NCI-H2227 (cell line): ENCODE measurements at regions not wholly inside any gene's neighbourhood (a gene's known extent, or its start where the extent isn't known, plus 50 kb on each side); places are given as distances from the start of the nearest gene placed in this dataset.
"Not testable (repeated sequence)": the region's sequence is repeated elsewhere in the genome, so short reads cannot be mapped to it uniquely, and the experiment has no call there.

Experiments
- DNase-seq: peaks from one replicate; lab custom pipeline; 2025; ENCODE audit not compliant: unreplicated experiment; lab: John Stamatoyannopoulos, UW

DNA sequence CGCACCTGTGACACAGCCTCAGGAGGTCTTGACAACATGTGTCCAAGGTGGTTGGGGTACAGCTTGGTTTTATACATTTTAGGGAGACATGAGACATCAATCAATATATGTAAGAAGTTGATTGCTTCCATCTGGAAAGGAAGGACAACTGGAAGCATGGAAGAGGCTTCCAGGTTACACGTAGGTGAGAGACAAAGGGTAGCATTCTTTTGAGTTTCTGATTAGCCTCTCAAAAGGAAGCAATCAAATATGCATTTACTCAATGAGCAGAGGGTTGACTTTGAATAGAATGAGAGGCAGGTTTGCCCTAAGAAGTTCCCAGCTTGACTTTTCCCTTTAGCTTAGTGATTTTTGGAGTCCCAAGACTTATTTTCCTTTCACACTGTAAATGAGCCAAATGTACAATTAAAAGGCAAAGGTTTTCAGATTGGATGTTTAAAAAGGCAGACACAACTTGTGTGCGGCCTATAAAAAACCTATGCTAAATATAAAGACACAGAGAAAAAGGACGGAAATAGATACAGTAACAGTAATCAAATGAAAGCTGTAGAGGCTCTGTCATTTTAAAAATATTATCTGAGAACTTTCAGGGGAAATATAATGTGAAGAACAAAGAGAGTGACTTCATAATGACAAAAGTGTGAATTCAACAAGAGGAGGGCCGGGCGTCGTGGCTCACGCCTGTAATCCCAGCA lies 65.7 kb upstream of the LANCL2 start:
- DNase-seq = no peak

DNA sequence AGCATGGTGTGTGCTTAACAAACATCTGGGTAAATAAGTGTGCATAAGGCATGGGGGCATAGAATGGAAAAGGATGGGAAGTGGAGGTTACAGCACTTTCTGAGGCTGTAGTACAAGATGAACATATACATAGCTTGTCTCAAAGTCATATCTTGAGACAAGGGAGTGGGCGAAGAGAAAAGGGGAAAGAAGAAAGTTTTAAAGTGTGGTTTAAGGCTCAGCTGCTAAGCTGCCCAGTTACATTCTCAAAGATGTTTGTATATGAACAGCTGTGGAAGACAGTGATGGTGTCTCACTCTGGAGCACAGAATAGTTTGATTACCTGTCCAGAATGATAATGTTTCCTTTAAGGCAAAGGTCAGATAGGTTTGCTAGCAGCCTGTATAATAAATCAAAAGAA lies 61.9 kb upstream of the LANCL2 start:
- no peak for DNase-seq

DNA sequence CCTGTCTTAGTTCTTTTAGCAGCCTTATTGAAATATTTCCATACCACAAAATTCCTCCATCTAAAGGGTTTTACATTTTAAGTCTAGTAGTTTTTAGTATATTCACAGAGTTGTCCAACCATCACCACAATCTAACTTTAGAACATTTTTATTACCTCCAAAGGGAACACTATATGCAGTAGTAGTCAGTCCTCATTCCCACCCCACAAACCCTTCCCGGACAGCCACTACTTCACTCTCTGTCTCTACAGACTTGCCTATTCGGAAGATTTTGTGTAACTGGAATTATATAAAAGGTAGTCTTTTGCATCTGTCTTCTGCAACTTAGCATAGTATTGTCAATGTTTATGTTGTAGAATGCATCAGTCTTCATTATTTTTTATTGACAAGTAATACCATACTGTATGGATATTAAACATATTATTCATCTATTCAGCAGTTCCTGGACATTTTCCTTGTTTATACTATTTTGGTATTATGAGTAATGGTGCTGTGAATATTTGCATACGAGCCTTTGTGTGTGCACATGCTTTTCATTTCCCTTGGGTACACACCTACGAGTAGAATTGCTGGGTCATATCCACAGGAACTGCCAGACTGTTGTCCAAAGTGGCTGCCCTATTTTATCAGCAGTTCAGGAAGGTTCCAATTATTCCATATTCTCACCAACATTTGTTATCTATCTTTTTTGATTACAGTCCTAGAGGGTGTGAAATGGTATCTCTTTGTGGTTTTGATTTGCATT lies 60.9 kb upstream of the LANCL2 start:
- DNase-seq = no peak

DNA sequence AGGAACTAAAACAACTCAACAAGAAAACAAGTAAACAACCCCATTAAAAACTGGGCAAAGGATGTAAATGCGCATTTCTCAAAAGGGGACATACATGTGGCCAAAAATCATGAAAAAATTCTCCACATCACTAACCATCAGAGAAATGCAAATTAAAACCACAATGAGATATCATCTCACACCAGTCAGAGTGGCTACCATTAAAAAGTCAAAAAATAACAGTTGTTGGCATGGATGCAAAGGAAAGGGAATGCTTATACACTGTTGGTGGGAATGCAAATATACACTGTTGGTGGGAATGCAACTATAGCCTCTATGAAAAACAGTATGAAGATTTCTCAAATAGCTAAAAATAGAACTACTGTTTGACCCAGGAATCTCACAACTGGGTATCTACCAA lies 60.0 kb upstream of the LANCL2 start:
- no peak for DNase-seq

DNA sequence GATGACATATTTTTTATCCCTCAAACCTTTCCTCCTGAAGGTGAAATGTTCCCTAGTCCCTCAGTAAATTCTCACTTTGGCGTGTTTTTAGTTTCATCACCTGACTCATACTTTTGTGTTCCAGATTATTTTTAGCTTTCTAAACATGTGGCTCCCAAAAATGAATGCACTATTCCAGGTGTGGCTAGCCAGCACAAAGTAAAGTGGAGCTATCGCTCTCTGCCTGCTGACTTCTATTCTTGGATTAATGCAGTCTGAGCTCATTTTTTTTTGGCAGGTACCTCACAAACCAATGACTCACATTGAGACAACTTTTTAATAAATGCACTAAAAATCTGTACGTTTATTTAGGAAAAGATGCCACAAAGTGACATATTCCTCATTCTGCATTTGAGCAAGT lies 58.8 kb upstream of the LANCL2 start:
- no peak for DNase-seq

DNA sequence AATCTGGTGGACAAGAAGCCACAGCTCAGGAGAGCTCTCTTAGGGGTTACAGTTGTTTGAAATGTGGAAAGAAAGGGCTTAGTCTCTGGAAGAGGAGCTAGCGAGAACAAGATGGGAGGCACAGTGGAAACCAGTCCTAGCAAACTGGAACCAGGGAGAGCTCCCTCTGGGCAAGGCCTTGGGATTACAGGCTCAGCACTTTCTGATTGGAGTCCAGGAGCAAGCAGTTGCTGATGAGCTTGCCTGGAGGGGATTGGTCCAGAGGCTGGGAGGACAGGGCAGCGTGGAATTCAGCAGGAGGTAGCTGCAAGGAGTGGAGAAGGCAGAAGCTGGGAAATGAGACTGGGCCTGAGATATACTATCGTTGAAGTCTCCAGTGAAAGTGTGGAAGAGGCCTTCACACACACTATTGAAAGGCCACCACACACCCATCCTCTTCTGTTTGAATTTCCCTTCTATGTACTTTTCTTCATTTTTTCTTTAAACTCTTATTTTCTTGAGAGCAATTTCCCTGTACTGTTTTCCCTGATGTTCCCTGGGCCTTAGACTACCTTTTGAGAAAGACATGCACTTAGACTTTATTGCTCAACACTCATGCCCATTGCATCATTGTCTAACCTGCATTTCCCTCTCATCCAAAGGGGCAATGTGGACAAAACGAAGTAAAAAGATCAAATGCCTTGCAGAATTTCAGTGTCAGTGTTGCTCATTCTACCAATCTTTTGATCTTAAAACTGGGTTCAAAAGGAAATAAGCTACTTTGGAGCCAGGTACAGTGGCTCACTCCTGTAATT lies 57.8 kb upstream of the LANCL2 start:
- DNase-seq = no peak

DNA sequence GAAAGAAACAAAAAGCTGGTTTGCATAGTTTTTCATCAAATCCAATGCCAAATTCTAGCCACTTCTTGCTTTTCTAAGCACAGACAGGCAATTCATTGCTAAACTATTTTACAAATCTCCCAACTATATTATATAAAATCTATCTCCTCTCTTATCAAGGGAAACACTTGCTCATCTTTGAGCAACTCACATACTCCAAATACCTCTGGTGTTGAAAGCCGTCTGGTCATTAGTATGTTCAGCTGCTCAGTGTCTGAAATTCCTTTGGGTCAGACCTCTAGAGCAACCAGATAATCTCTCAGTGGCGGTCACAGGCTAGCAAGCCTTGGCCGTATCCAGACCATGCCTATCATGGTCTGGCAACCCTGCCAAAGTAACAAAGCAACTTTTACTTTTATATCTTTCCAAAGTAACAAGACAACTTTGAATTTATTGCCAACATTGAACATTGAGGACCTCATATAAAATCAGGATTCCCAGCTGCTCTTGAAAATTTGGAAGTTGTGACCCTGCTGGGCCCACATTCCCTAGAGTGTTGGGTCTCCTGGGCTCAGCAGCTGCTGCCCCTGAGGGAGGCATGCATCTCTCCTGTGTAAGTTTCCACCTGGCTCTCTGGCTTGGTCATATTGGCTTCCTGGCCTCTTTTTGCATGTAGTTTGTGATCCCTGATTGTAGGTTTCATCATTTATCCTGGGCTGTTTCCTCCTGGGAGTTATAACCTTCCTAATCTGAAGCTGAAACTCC lies 56.8 kb upstream of the LANCL2 start:
- no peak for DNase-seq

DNA sequence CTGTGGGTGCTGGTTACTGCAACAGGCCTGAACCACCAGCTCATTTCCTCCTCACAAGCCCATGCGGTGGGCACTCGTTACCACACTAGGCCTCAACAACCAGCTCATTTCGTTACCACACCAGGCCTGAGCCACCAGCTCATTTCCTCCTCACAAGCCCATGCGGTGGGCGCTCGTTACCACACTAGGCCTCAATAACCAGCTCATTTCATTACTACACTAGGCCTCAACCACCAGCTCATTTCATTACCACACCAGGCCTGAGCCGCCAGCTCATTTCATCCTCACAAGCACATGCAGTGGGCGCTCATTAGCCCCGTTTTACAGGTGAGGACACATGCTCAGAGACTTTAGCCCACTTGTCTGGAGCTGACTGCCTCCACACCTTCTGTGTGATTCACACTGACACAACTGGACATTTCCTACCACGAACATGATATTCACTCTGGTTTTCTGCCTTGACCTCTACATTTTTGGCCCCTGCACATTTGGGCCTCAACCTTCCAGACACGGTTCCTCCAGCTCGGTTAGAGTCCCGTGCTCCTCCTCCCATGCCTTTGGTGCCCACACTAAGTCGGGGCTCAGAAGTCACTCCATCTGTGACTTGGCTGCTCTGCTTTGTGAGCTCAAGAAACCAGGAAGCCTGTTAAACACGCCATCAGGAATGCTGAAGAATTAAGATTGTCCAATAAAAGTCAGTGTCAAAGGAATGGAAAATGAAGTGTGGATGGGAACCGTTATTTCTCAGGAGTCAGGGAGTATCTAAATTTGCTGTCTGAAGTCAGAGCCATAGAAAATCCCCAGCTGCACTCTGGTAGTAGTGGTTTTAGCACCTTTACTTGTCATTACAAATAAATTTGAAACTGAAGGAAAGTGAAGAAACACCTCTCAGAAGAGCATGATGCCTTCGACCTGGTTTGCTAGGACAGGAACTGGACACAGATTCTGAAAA lies 55.8 kb upstream of the LANCL2 start:
- no peak for DNase-seq

DNA sequence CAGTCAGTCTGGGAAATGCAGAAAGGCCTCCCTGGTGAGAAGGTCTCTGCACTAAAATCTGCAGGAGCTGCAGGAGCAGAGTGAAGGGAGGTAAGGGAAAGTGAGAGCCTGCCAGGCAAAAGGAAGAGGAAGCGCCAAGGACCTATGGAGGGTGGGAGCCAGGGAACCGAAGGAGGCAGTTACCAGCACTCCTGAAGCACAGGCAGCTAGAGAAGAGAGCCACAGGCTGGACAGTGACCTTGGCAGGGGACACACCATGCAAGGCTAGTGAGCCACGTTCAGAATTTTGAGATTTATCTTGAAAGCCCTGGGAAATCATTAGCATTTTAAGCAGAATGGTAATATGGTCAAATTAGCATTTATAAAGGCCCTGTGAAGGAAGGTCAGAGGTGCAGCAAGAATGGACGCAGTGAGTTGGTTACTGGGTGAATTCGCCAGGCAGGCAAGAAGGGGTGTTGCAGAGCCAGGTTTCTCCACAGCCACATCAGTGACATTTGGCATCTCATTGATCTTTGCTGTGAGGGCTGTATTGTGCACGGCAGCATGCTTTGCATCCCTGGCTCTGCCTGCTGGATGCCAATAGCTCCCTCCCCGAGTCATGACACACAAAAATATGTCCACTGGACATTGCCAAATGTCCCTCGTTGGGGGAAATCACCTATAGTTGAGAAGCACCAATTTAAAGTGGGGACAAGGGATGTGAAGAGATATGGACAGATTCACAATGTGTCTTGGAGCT lies 54.7 kb upstream of the LANCL2 start:
- no peak for DNase-seq

DNA sequence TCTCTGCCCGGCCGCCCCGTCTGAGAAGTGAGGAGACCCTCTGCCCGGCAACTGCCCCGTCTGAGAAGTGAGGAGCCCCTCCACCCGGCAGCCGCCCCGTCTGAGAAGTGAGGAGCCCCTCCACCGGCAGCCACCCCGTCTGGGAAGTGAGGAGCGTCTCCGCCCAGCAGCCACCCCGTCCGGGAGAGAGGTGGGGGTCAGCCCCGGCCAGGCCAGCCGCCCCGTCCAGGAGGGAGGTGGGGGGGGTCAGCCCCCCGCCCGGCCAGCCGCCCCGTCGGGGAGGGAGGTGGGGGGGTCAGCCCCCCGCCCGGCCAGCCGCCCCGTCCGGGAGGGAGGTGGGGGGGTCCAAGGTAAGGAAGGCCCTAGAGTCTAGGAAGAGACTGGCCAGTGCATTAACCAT lies 53.2 kb upstream of the LANCL2 start:
- DNase-seq = not testable (repeated sequence)

DNA sequence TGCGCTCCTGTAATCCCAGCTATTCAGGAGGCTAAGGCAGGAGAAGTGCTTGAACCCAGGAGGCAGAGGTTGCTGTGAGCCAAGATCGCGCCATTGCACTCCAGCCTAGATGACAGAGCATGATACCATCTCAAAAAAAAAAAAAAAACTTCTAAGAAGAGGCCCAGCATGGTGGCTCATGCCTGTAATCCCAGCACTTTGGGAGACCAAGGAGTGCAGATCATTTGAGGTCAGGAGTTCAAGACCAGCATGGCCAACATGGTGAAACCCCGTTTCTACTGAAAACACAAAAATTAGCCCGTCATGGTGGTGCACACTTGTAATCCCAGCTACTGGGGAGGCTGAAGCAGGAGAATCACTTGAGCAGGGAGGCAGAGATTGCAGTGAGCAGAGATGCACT lies 51.5 kb upstream of the LANCL2 start:
- not testable (repeated sequence) for DNase-seq

DNA sequence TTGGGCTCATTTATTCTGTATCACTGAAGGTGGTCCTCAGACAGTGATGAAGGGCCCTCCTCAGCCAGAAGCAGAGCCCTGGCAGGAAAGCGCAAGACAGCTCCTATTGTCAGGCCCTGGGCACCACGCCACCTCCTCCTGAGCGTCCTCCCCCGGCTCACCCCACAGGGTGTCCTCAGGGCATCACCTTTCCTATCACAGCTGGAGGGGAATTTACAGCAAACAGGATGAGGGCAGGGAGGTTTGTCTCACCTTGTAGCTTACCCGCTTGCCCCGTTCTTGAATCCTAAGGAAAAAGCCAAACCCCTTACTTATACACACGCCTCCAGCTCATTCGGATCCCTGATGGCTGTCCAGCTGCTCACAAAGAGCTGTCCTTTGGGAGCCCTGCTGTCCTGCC lies 50.2 kb upstream of the LANCL2 start:
- DNase-seq = no peak
